AG09309 (cell line): ENCODE measurements at regions not wholly inside any gene's neighbourhood (a gene's known extent, or its start where the extent isn't known, plus 50 kb on each side); places are given as distances from the start of the nearest gene placed in this dataset.

Source experiments
- DNase-seq: peaks from one replicate; pipeline ENCODE4 v3.0.0-alpha.2; 2010; ENCODE audit warnings: low read depth
- H3K4me3 ChIP-seq: 2 replicates; pipeline ENCODE4 v1.5.1; 2011; ENCODE audit warnings: mild to moderate bottlenecking, low read depth, low read length, moderate library complexity; ENCODE audit not compliant: control insufficient read depth
- CTCF ChIP-seq: IDR thresholded peaks from 2 replicates; pipeline ENCODE4 v1.5.1; 2011; ENCODE audit warnings: mild to moderate bottlenecking, low read depth, low read length, inconsistent platforms; ENCODE audit not compliant: insufficient read depth, control insufficient read depth; ENCODE audit errors: missing control alignments

- TF ChIP-seq CTCF = no peak
- no peak for DNase-seq
- no peak overlapping the region for H3K4me3 ChIP-seq
Measured at GRCh38 chr9:84207491-84207951, 133.0 kb downstream of the SLC28A3 start.

GRCh38 chr9:84212246-84212645 is 128.3 kb downstream of the SLC28A3 start:
- TF ChIP-seq CTCF = no peak
- H3K4me3 ChIP-seq = no peak overlapping the region
- no peak for DNase-seq

- H3K4me3 ChIP-seq = no peak overlapping the region
- no peak for DNase-seq
- TF ChIP-seq CTCF = no peak
Measured at GRCh38 chr9:84212982-84213381, 127.6 kb downstream of the SLC28A3 start.

- no peak for TF ChIP-seq CTCF
- no peak overlapping the region for H3K4me3 ChIP-seq
- DNase-seq = no peak
Measured at GRCh38 chr9:84216151-84216550, 124.4 kb downstream of the SLC28A3 start.

- no peak overlapping the region for H3K4me3 ChIP-seq
- TF ChIP-seq CTCF = no peak
- no peak for DNase-seq
Measured at GRCh38 chr9:84218322-84218721, 122.2 kb downstream of the SLC28A3 start.

GRCh38 chr9:84224246-84224645 is 116.3 kb downstream of the SLC28A3 start:
- DNase-seq = no peak
- TF ChIP-seq CTCF = no peak
- H3K4me3 ChIP-seq = no peak overlapping the region
